Stimulated activated naive CD4-positive, alpha-beta T cell treated with Interleukin-2 at 50 U/mL for 16 hours (primary cell): ENCODE measurements at regions not wholly inside any gene's neighbourhood (a gene's known extent, or its start where the extent isn't known, plus 50 kb on each side); places are given as distances from the start of the nearest gene placed in this dataset.
"Not testable (repeated sequence)": the region's sequence is repeated elsewhere in the genome, so short reads cannot be mapped to it uniquely, and the experiment has no call there.

Experiments used
- DNase-seq: peaks from one replicate; lab custom pipeline; 2025; lab: John Stamatoyannopoulos, UW

DNA sequence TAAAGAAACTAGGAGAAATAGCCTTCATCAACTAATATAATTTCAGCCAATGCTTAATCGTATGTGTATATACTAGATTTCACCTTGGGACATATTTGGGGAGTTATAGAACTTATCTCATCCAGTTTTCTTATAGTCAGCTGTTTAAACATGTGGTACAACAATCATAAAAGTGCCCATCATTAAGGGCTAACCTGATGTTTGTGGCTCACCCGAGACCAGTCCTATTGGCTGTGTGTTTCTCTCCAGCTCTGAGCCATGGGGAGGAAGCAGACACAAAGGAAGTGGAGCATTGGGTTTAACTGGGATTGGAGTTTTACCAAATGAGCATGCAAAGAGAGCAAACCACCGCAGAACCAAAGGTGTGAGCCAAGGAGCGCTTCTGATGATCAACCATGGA lies 114.3 kb upstream of the KLF12 start:
- no peak for DNase-seq

DNA sequence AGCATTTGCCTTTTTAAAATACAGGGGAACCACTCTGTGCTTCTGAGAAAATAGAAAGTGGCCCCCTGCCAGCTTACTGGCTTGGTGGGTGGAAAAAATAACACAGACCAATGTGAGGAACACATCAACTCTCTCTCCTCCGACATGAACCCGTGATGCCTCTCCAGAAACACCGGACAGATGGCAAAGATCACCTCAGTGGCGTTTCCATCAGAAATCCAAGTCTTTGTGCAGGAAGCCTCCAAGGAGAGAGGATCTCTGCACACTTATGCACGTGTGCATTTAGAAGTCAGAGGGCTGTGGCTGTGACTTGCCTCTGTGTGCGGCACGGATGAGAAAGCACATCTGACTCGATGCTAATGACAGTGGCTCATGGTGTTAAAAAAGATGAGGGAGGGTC lies 112.3 kb upstream of the KLF12 start:
- no peak for DNase-seq

DNA sequence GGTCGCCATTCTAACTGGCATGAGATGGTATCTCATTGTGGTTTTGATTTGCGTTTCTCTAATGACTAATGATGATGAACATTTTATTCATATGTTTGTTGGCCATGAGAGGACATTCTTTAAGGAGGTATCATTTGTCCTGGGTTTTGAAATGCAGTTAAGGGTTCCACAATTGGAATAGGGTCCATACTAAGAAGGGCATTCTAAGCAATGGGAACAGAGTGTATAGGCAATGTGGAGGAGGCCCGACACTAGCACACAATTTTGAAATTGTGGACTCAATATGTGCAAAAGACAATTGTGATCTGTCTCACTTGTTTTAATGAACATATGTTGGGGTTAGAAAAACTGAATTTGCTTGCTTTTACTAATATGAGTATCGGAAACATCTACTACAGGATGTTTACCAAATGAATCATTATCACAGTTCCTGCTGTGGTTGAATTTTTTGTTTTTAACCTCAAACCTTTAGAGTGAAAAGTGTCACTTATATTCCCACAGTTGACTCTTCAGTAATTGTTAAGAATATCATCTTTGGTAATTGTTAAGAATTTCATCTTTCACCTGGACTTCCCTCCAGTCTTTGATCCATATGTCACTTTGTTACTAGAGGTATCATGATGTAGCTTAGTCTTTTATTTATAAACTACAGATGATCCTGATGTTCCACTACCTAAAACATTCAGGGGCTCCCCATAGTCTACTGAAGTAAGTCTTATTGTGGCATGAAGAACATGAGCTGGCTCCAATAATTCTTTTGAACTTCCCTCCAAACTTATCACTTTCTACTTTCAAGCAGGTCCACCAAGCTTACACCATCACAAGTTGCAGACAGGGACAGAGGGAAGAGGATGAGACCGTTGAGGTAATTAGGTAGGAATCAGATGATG lies 109.7 kb upstream of the KLF12 start:
- no peak for DNase-seq

DNA sequence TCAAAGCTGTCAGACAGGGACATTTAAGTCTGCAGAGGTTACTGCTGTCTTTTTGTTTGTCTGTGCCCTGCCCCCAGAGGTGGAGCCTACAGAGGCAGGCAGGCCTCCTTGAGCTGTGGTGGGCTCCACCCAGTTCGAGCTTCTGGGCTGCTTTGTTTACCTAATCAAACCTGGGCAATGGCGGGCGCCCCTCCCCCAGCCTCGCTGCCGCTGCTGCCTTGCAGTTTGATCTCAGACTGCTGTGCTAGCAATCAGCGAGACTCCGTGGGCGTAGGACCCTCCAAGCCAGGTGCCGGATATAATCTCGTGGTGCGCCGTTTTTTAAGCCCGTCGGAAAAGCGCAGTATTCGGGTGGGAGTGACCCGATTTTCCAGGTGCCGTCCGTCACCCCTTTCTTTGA lies 107.1 kb upstream of the KLF12 start:
- DNase-seq = not testable (repeated sequence)

DNA sequence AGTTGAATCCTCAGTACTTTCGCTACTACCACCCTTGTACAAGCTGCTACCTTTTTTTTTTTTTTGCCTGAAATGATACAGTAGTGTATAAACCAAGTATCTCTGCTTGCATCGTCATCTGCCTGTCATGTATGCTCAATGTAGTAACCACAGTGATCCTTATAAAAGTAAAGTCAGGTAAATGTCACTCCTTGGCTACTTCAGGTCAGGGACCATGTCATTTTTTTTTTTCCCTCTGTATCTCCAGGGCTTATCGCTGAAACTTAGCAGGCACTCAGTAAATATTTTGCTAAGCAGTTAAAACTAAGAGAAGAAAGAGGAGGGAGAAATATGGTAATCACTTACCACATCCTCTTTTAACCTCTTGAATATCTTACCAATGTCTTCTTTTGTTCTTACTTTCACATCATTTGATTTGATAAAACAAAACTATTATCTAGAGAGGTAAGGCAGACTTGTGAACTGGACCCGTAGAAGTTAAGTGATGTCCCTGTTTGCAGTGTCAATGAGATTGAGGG lies 96.8 kb upstream of the KLF12 start:
- no peak for DNase-seq

DNA sequence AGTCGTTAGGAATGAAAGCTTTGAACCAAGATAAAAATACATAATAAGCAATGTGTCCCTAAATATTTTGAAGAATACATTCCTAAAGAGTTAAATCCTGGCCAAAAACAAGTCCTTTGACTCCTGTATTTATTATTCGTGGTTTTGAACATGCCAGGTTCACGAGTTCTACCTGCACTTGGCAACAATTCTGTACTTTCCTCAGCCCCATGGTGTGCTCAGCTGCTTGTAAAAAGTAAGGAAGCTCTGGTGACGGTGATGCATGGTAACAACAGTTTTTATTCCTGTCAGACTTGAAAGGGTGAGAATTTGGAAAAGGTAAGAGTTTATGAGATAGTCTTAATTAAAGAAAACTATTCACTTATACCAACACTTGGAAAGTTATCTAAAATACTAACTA lies 95.0 kb upstream of the KLF12 start:
- no peak for DNase-seq

DNA sequence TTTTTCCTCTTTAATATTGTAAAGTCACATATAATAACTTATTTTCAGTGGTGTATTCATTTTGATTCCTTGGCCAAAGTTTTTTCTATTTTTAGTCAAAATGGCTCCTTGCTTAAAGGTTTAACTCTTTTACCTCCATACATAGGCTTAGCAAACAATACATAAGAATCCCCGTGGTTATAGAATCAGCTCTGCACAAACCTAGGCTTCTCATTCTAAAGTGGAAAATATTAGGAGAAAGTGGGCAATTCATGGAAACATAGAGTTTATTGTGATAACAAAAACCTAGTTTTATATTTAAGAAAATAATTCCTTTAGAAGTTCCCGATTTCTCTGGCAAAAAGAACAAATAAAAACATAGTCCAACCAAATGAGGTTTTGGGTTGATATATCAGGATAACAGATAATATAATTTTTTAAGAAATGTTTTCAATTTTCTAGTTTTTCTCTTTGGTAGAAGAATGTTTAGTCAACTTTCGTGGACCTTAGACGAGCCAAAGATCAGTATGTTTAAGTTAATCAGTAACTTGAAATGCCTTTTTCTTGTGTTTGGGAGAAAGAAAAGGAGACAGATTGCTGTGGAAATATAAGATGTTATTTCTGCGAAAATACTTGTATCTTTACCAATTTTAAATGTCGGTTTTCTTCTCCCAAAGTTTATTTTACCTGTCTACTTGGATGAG lies 93.4 kb upstream of the KLF12 start:
- DNase-seq = no peak

DNA sequence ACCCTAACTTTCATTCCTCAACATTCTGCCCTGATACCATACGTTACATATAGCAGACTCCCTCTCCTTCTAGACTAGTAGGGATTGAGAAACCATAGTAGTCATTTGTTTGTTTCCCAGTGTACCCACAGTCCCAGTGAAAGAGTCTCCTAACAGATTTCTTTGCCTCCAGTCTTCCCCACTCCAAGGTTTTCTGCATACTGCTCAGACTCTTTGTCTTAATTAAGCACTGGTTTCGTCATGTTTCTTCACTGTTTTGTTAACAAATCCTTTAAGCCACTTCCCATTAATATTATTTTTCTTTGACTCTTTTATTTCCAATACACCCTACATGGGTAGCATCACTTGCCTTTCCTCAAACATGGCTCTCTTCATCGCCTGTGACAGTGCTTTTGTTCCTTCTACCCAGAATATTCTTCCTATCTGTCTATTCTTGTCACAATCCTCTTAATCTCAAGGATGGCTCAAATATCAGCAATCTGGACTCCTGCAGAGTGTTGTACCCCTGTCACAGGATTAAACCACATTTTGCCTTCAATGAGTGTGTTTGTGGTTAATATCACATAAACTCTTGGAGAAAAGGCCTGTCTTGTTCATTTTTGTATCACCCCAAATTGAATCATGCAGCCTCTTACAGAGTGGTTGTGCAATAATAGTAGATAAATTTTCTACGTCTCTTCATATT lies 92.7 kb upstream of the KLF12 start:
- DNase-seq = no peak

DNA sequence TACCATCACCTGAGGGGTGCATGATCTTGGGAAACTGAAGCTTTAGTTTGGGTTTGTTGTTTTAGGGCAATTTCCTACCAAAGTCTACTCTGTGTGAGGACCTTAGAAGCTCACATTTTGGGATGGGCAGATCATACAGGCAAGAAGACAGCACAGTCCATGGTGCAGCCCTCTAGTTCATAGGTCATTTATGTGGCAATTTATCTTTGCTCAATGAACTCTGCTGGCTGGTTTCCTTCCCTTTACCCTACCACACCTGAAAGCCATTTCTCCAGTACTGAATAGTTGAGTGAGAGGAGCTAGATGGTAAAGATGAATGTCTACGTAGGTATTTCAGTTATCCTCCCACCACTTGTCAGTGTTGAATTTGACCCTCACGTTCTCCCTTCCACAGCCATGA lies 87.5 kb upstream of the KLF12 start:
- no peak for DNase-seq

DNA sequence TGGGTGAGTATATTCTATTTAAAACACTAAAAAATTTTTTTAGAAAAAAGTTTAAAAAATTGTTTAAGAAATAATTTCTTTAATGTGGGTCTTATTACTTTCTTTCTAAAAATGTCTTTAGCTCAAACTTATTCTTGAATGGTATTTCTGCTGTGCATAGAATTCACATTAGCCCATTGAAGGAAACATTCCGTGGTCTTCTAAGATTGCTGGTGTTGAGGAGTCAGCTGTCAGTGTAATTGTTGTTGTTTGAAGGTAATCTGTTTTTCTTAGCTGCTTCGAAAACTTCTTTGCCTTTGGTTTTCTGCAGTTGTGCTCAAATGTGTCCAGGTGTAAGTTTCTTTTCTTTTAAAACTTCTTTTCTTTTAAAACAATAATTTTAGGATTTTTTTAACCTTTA lies 85.4 kb upstream of the KLF12 start:
- DNase-seq = no peak

DNA sequence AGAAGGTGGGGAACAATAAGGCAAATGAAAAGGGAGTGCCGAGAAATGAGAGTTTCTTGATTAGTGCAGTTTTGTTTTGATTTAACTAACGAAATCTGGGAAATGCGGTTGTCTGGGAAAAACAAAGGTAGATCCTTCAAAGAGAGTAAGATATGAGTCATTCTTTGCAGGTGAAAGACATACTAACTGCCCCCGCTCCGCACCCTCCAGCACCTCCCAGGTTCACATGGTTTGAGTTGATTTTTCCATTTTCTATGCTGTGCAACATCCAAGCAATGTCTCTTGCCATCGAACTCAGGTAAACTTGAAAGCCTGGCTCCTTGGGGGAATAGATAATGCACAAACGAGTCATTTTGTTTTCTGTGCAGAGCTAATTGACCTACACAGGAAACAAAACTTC lies 84.1 kb upstream of the KLF12 start:
- peak; percentile 3 for DNase-seq

DNA sequence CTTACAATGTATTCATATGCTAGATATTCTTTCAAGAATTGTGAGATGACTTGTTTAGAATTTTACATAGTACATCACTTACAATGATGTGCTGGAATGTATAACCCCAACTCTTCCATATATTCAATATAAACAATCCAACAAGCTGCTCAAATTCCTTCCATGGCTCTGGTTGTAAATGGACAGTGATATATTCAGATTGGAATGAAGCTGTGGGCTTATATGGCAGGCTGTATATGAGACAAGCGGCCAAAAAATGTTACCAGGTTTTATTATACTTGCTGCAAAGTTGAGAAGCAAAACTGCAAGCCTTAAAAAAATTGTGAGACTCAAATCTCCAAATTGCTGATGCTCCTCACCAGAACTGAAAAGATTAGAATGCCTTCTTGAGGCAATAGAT lies 83.6 kb upstream of the KLF12 start:
- no peak for DNase-seq

DNA sequence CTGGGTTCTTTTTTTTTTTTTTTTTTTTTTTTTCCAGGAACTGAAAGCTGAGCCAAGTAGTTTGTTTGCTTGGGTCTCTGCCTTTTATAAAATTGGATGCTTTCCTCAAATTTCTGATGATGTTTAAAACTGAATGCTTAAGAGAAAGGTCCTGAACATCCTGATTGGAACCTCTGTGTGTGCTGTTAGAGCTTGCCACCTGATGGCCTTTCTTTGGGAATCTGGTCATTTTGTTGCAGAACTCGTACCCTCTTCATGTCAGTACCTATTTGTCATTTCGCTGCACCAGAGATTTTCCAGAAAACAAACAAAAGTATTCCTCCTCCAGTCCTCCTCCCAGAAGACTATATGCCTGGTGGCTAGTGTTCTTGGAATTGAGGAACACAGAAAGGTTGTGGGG lies 81.2 kb upstream of the KLF12 start:
- DNase-seq = no peak

DNA sequence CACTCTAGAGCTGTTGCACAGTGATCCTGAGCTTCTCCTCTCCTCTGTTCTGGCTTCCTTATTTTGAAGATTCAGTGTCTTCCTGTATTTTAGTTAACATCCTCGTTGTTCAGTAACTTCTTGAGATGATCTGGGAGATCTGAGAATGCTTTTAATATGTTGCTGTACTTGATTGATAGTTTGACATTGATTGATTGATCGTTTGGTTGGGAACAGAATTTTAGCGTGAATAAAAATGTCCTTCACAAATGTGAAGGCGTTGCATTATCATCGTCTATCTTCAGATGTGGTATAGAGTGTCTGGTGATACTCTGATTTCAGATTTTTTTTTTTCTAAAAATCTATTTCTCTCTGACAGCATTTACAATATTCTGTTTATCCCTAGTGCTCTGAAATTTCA lies 80.1 kb upstream of the KLF12 start:
- DNase-seq = no peak

DNA sequence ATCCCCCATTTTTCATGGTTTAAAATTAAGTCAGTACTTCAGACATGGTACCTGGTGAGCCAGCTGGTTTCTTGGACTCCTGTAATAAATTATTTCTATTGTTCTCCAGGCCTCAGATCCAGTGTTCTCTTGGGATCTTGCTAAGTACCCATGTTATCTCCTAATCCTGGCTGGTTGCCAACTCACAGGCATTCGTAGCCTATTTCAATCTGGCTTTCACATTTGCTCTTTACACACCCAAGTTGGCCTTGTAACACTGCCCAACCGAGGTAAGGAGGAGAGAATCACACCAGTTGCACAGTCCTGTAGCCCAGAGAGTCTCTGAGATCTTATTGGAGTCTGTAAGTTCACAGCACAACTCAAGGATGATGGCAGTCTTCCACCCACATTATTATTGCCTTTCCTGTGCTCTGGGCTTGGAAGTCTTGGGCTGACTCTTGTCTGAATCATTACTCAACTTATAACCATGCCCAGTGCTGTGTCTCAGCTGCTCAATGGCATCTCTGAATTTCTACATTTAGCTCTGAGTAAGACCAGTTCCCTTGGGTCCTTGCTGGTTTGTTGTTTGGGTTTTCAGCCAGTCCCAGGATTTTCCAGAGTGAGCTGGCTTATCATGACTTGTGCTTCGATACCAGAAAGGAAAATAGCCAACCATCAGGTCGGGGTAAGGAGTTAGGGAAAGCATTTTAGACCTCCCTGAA lies 76.6 kb upstream of the KLF12 start:
- DNase-seq = no peak

DNA sequence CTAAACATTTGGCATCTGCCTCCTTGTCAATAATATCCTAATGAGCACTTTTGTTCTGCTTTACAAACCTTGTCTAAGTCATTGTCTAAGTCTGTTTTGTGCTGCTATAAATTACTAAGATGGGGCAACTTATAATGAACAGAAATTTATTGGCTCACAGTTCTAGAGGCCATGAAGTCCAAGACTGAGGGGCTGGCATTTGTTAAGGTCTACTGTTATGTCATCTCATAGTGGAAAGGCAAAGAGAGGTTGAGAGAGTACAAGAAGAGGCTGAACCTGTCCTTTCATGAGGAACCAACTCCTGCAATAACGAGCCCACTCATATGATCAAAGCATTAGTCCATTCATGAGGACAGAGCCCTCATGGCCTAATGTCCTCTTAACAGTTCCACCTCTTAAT lies 72.7 kb upstream of the KLF12 start:
- no peak for DNase-seq

DNA sequence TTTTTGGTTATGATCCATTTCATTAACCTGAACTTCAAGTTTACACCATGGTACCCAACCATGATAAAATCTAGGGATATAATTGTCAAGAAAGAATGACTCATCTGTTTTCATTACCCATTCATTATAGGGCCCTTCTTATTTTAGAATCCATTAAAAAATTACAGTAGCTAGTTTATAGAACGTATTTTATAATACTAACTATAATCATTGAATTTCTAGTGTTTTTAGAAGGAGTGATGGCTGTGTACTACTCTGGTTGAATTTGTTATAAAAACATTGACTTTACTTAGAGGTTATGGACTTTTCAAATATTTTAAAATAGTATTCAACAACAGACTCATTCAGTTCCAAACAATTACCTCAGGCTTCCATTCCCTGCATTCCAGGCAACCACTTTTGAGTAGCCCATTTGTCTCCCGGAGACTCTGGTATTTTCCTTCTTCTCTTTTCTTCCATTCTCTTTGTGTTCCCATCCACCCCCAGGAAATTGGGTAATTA lies 71.9 kb upstream of the KLF12 start:
- no peak for DNase-seq

DNA sequence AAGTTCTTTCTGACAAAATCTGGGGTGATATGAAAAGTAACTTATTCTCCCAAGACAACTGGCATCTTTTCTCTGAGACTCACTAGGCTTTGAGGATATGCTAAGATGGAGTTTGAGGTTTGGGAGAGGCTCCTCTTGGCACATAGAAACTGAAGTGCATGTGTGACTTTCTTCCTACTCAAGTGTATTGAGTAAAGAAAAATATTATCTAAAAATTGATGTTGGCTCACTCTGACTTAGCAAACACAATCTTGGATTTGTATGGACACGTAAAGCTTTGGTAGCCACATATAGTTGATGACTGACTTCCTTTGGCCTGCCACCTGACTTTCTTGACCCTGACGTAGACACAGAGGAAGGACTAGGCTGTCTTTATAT lies 71.1 kb upstream of the KLF12 start:
- DNase-seq = no peak

DNA sequence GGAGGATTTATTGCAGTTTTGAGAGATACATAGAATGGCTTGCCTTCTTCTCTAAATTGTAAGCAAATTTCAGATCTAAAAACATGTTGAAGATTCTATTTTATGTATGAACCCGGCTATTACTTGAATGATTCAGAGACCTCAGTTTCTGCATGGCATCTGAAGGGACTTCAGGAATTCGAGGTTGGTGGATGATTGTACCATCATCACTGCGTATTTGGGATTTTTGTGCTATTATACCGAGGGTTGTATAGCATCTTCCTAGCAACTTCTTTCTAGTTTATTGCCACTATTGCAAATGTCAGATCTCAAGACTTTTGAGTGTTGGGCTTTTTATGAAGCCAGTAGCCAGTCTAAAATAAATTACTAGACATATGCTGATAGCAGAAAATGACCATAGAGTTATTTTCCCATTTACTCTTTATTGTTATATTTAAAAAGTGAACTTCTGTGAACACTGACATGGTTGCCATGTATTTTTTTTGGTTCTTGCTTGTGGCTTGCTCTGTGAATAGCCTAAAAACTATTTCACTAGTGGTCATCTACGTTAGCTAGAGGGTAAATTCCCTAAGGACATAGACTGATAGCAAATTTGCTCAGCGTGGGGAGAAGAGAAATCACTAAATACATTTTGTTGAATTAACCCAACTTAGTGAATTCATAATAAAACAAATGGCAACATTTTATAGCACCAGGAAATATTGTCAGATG lies 70.6 kb upstream of the KLF12 start:
- no peak for DNase-seq

DNA sequence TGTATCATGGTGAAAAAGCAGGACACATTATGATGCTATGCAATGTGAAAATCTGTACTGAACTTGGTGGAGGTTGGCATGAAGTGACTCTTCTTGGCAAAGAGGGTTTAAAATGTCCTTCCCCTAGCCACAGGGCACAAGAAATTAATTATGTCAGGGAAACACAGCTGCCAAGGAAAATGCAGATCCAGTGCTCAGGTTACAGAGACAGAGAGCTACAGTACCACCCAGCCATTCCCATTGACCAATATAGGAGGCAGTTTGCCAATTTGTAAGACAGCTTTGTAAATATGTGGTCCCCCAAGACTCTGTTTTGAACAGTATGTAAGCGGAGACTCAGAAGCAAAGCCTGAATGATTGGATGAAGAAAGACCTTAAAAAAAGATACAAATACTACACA lies 69.4 kb upstream of the KLF12 start:
- DNase-seq = no peak

DNA sequence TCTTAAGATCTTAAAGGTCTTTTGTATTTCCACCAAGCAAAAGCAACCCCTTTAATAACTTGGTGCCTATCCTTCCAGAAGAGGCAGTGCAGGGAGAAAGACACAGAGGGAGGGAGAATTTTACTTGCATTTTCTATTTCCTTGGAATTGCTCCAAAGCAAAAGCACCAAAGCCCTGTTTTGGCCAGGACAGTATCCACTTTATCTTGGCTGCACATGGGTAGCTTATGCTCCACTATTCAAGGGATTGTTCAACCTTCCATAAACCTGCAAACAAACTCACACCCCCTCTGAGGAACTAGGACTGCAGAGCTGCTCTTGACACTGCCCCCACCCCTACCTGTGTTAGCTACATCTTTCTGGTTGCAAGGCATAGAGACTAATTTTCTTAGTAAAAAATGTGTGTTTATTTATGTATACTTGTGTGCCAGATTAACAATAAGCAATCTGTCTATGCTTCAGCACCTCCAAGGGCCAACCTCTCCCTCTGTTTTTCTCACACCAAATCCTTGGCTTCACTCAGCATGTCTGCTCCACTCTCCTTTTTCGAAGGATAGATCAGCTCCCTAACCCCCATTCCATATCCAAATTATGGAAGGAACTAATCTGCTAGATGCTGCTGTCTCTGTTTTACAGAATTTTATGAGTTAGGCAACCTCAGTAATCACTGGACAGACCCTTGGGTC lies 68.1 kb upstream of the KLF12 start:
- DNase-seq = no peak
